IPS DF 19.7 (cell line): ENCODE measurements at regions not wholly inside any gene's neighbourhood (a gene's known extent, or its start where the extent isn't known, plus 50 kb on each side); places are given as distances from the start of the nearest gene placed in this dataset.

Source experiments
- DNase-seq: peaks from one replicate; pipeline ENCODE4 v3.0.0-alpha.2; 2013; ENCODE audit warnings: low read depth, low spot score

GRCh38 chr12:107976331-107976730, 152.8 kb upstream of the WSCD2 start:
- DNase-seq: no peak

GRCh38 chr12:107978201-107978600, 150.9 kb upstream of the WSCD2 start:
- DNase-seq: no peak

GRCh38 chr12:107978641-107979040, 150.4 kb upstream of the WSCD2 start:
- DNase-seq: no peak

GRCh38 chr12:107983756-107984472, 145.2 kb upstream of the WSCD2 start:
- DNase-seq: no peak

- DNase-seq: no peak
Observed at GRCh38 chr12:107984973-107985372, 144.1 kb upstream of the WSCD2 start.

GRCh38 chr12:107986183-107986582, 142.9 kb upstream of the WSCD2 start:
- DNase-seq: no peak

GRCh38 chr12:107990325-107990724, 138.8 kb upstream of the WSCD2 start:
- DNase-seq: peak; percentile 38

GRCh38 chr12:107992029-107992428, 137.1 kb upstream of the WSCD2 start:
- DNase-seq: no peak

- DNase-seq: peak; percentile 35
Observed at GRCh38 chr12:107992870-107993451, 136.1 kb upstream of the WSCD2 start.

- no peak for DNase-seq
Observed at GRCh38 chr12:107998863-107999262, 130.2 kb upstream of the WSCD2 start.

- DNase-seq: no peak
Observed at GRCh38 chr12:108000111-108000510, 129.0 kb upstream of the WSCD2 start.

GRCh38 chr12:108004319-108004718, 124.8 kb upstream of the WSCD2 start:
- peak; percentile 15 for DNase-seq

- no peak for DNase-seq
Observed at GRCh38 chr12:108008163-108008905, 120.8 kb upstream of the WSCD2 start.

GRCh38 chr12:108009442-108010070, 119.5 kb upstream of the WSCD2 start:
- DNase-seq: no peak

- DNase-seq: no peak
Observed at GRCh38 chr12:108016022-108016564, 113.0 kb upstream of the WSCD2 start.

GRCh38 chr12:108017472-108018057, 111.5 kb upstream of the WSCD2 start:
- no peak for DNase-seq

- DNase-seq: no peak
Observed at GRCh38 chr12:108019862-108020261, 109.2 kb upstream of the WSCD2 start.

- no peak for DNase-seq
Observed at GRCh38 chr12:108021141-108021540, 107.9 kb upstream of the WSCD2 start.

GRCh38 chr12:108021949-108022522, 107.1 kb upstream of the WSCD2 start:
- DNase-seq: no peak

GRCh38 chr12:108029051-108029835, 99.8 kb upstream of the WSCD2 start:
- DNase-seq: no peak
